HepG2 (cell line): ENCODE measurements at regions not wholly inside any gene's neighbourhood (a gene's known extent, or its start where the extent isn't known, plus 50 kb on each side); places are given as distances from the start of the nearest gene placed in this dataset.

Experiments
- CEBPG ChIP-seq: IDR thresholded peaks from 2 replicates; pipeline ENCODE4 v1.6.1; 2016
- DMAP1 ChIP-seq: IDR thresholded peaks from 2 replicates; pipeline ENCODE4 v1.6.1; 2016
- ELF3 ChIP-seq: IDR thresholded peaks from 2 replicates; pipeline ENCODE4 v1.6.1; 2016; ENCODE audit warnings: missing genetic modification reagents, missing compliant biosample characterization
- FOXA1 ChIP-seq, 2 experiments: fragments of 450-650 bp in 1 of 2; sonication (generic) in 1 of 2; formaldehyde crosslinking in 1 of 2; IDR thresholded peaks; 2 replicates each; pipeline versions ENCODE4 v1.4.0 to v1.6.1; 2016 to 2020; ENCODE audit warnings: missing genetic modification reagents in 1 of 2
- FOXP1 ChIP-seq, 2 experiments: fragments of 450-650 bp in 1 of 2; IDR thresholded peaks; 2 replicates each; pipeline ENCODE4 v1.6.1; 2017 to 2018; ENCODE audit warnings: antibody characterized with exemption in 1 of 2
- HMG20A ChIP-seq: IDR thresholded peaks from 2 replicates; pipeline ENCODE4 v1.6.1; 2016; ENCODE audit warnings: borderline replicate concordance
- JARID2 ChIP-seq: sonication (generic); formaldehyde crosslinking; IDR thresholded peaks from 2 replicates; pipeline ENCODE4 v1.8.1; 2023; ENCODE audit warnings: missing genetic modification reagents, inconsistent platforms; ENCODE audit not compliant: insufficient replicate concordance
- KDM4B ChIP-seq: sonication (generic); formaldehyde crosslinking; IDR thresholded peaks from 2 replicates; pipeline ENCODE4 v1.4.0; 2020; ENCODE audit warnings: missing genetic modification reagents
- KDM5B ChIP-seq: sonication (generic); formaldehyde crosslinking; IDR thresholded peaks from 2 replicates; pipeline ENCODE4 v1.4.0; 2020; ENCODE audit warnings: missing genetic modification reagents, mild to moderate bottlenecking, borderline replicate concordance
- MIXL1 ChIP-seq: IDR thresholded peaks from 2 replicates; pipeline ENCODE4 v1.6.1; 2016
- NFKBIZ ChIP-seq: IDR thresholded peaks from 2 replicates; pipeline ENCODE4 v1.6.1; 2018; ENCODE audit warnings: missing genetic modification reagents, missing compliant biosample characterization
- REPIN1 ChIP-seq: sonication (generic); formaldehyde crosslinking; IDR thresholded peaks from 2 replicates; pipeline ENCODE4 v1.8.0; 2022; ENCODE audit warnings: missing genetic modification reagents, low read depth, mild to moderate bottlenecking, borderline replicate concordance
- SIN3A ChIP-seq: IDR thresholded peaks from 2 replicates; pipeline ENCODE4 v1.6.1; 2011; ENCODE audit warnings: low read depth, mild to moderate bottlenecking, control low read depth, low read length, borderline replicate concordance
- TSC22D2 ChIP-seq: sonication (generic); formaldehyde crosslinking; IDR thresholded peaks from 2 replicates; pipeline ENCODE4 v1.5.1; 2020; ENCODE audit warnings: missing genetic modification reagents, mild to moderate bottlenecking, borderline replicate concordance
- ZFP62 ChIP-seq: sonication (generic); formaldehyde crosslinking; IDR thresholded peaks from 2 replicates; pipeline ENCODE4 v1.4.0; 2020; ENCODE audit warnings: missing genetic modification reagents
- ZNF17 ChIP-seq: sonication (generic); formaldehyde crosslinking; IDR thresholded peaks from 2 replicates; pipeline ENCODE4 v1.5.0; 2020; ENCODE audit warnings: mild to moderate bottlenecking, missing genetic modification reagents
- ZNF329 ChIP-seq: sonication (generic); formaldehyde crosslinking; IDR thresholded peaks from 2 replicates; pipeline ENCODE4 v1.9.0; 2021; ENCODE audit warnings: low read depth, mild to moderate bottlenecking, missing genetic modification reagents
- ZNF652 ChIP-seq: IDR thresholded peaks from 2 replicates; pipeline ENCODE4 v1.6.1; 2016; ENCODE audit warnings: low read depth, borderline replicate concordance
- TF ChIP-seq, protein P1 (sequence below): fragments of 450-650 bp; IDR thresholded peaks from 2 replicates; pipeline ENCODE4 v1.6.1; 2016
- TF ChIP-seq, protein P2 (sequence below): sonication (generic); formaldehyde crosslinking; conservative IDR thresholded peaks from 2 replicates; pipeline ENCODE4 v1.8.1; 2023; ENCODE audit warnings: missing genetic modification reagents
- TF ChIP-seq, protein P3 (sequence below): sonication (generic); formaldehyde crosslinking; IDR thresholded peaks from 2 replicates; pipeline ENCODE4 v1.4.0; 2020; ENCODE audit warnings: mild to moderate bottlenecking, missing genetic modification reagents
- TF ChIP-seq, protein P4 (sequence below): sonication (generic); formaldehyde crosslinking; IDR thresholded peaks from 2 replicates; pipeline ENCODE4 v1.8.1; 2023; ENCODE audit warnings: mild to moderate bottlenecking, missing genetic modification reagents
- TF ChIP-seq, protein P5 (sequence below): sonication (generic); formaldehyde crosslinking; IDR thresholded peaks from 2 replicates; pipeline ENCODE4 v1.4.0; 2020; ENCODE audit warnings: mild to moderate bottlenecking, missing genetic modification reagents

DNA sequence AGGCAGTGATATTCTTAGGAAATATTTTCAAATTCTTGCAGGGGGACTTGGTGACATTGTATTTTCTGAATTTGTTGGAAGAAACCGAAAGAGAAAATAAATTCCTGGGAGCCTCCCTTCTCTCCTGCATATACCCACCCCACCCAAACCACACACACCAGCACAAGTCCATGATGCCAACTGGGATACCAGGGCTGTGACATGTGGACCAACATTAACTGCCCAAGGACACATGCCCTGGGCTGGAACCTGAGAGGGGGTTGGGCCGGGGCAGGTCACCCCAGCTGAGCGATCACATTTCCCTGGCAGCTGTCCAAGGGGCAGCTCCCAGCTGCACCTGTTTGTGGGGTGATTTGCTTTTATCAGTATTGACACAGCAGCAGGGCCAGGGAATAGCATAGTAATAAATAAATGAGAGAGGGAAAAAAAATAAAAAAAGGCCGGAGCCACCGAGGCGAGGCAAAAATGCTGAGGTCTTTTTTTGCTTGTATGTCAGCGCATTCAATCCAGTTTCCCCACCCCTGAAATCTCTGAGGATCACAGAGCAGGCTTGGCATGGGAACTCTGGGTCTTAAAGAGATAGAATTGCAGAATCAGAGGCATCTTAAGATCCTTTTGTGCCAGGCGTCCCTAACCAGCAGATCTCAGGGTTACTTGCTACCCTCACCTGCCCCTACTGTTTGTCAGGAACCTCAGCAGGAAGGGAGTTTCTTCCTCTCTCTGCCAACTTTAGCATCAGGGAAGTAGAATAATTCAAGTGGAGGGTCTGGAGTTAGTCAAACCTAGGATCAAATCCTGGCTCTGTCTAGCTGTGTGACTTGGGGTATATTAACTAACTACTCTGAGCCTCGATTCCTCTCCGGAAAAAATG, 66.5 kb upstream of the PIM1 start (continued):
- TF ChIP-seq, protein P1, sequence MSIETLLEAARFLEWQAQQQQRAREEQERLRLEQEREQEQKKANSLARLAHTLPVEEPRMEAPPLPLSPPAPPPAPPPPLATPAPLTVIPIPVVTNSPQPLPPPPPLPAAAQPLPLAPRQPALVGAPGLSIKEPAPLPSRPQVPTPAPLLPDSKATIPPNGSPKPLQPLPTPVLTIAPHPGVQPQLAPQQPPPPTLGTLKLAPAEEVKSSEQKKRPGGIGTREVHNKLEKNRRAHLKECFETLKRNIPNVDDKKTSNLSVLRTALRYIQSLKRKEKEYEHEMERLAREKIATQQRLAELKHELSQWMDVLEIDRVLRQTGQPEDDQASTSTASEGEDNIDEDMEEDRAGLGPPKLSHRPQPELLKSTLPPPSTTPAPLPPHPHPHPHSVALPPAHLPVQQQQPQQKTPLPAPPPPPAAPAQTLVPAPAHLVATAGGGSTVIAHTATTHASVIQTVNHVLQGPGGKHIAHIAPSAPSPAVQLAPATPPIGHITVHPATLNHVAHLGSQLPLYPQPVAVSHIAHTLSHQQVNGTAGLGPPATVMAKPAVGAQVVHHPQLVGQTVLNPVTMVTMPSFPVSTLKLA: peak; percentile 50
- TF ChIP-seq, protein P2, sequence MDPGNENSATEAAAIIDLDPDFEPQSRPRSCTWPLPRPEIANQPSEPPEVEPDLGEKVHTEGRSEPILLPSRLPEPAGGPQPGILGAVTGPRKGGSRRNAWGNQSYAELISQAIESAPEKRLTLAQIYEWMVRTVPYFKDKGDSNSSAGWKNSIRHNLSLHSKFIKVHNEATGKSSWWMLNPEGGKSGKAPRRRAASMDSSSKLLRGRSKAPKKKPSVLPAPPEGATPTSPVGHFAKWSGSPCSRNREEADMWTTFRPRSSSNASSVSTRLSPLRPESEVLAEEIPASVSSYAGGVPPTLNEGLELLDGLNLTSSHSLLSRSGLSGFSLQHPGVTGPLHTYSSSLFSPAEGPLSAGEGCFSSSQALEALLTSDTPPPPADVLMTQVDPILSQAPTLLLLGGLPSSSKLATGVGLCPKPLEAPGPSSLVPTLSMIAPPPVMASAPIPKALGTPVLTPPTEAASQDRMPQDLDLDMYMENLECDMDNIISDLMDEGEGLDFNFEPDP: no peak
- TF ChIP-seq ZNF17 (CRISPR knock-in tag): no peak
- TF ChIP-seq DMAP1 (CRISPR knock-in tag): peak; percentile 73
- 0 out of 2 replicates have a peak, but pooled peaks have one; percentile 51 for TF ChIP-seq SIN3A
- peak; percentile 66; the same call in 1 of the 2 replicates for TF ChIP-seq ZNF652 (CRISPR knock-in tag)
- TF ChIP-seq REPIN1: no peak
- TF ChIP-seq TSC22D2 (CRISPR knock-in tag): no peak; the same call in 1 of the 2 replicates
- TF ChIP-seq ZNF329 (CRISPR knock-in tag): no peak
- TF ChIP-seq ELF3 (CRISPR knock-in tag): peak; percentile 64; the same call in 1 of the 2 replicates
- TF ChIP-seq, protein P3, sequence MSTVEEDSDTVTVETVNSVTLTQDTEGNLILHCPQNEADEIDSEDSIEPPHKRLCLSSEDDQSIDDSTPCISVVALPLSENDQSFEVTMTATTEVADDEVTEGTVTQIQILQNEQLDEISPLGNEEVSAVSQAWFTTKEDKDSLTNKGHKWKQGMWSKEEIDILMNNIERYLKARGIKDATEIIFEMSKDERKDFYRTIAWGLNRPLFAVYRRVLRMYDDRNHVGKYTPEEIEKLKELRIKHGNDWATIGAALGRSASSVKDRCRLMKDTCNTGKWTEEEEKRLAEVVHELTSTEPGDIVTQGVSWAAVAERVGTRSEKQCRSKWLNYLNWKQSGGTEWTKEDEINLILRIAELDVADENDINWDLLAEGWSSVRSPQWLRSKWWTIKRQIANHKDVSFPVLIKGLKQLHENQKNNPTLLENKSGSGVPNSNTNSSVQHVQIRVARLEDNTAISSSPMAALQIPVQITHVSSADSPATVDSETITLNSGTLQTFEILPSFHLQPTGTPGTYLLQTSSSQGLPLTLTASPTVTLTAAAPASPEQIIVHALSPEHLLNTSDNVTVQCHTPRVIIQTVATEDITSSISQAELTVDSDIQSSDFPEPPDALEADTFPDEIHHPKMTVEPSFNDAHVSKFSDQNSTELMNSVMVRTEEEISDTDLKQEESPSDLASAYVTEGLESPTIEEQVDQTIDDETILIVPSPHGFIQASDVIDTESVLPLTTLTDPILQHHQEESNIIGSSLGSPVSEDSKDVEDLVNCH (CRISPR knock-in tag): no peak
- TF ChIP-seq ZFP62 (CRISPR knock-in tag): no peak
- peak; percentile 69; the same call in 1 of the 2 replicates for TF ChIP-seq MIXL1 (CRISPR knock-in tag)
- TF ChIP-seq, protein P4, sequence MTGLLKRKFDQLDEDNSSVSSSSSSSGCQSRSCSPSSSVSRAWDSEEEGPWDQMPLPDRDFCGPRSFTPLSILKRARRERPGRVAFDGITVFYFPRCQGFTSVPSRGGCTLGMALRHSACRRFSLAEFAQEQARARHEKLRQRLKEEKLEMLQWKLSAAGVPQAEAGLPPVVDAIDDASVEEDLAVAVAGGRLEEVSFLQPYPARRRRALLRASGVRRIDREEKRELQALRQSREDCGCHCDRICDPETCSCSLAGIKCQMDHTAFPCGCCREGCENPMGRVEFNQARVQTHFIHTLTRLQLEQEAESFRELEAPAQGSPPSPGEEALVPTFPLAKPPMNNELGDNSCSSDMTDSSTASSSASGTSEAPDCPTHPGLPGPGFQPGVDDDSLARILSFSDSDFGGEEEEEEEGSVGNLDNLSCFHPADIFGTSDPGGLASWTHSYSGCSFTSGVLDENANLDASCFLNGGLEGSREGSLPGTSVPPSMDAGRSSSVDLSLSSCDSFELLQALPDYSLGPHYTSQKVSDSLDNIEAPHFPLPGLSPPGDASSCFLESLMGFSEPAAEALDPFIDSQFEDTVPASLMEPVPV: no peak
- no peak for TF ChIP-seq NFKBIZ (CRISPR knock-in tag)
- TF ChIP-seq HMG20A (CRISPR knock-in tag): peak; percentile 66; the same call in 1 of the 2 replicates
- no peak for TF ChIP-seq FOXA1 (IDR thresholded peaks at IDR 0.05)
- TF ChIP-seq FOXA1 (CRISPR knock-in tag; IDR thresholded peaks at IDR 0.05): peak; percentile 69
- TF ChIP-seq, protein P5, sequence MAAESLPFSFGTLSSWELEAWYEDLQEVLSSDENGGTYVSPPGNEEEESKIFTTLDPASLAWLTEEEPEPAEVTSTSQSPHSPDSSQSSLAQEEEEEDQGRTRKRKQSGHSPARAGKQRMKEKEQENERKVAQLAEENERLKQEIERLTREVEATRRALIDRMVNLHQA (CRISPR knock-in tag): no peak
- TF ChIP-seq KDM4B (CRISPR knock-in tag): no peak; the same call in 1 of the 2 replicates
- 0 out of 2 replicates have a peak, but pooled peaks have one; percentile 8 for TF ChIP-seq KDM5B (CRISPR knock-in tag)
- TF ChIP-seq CEBPG: 0 out of 2 replicates have a peak, but pooled peaks have one; percentile 45
- no peak for TF ChIP-seq FOXP1 (IDR thresholded peaks at IDR 0.05)
- TF ChIP-seq FOXP1 (CRISPR knock-in tag; IDR thresholded peaks at IDR 0.05): peak; percentile 78
- no peak for TF ChIP-seq JARID2
